HepG2 (cell line): ENCODE measurements at regions not wholly inside any gene's neighbourhood (a gene's known extent, or its start where the extent isn't known, plus 50 kb on each side); places are given as distances from the start of the nearest gene placed in this dataset.

Experiments
- ATAC-seq: fragments of 200-7000 bp; cut with Tn5 transposase; 3 replicates; pipeline ENCODE4 v1.9.1; 2020; ENCODE audit warnings: mild to moderate bottlenecking, moderate library complexity
- BruUV-seq: library from RNA; stranded (reverse); fragments of 400-500 nt; replicated peaks from 2 replicates; lab custom pipeline; 2021; lab: Mats Ljungman, UMichigan
- CTCF ChIA-PET: fragments of 300-600 bp; formaldehyde crosslinking; extraction: SDS; loops from one replicate; lab custom pipeline; 2021; ENCODE audit warnings: low total read pairs, inconsistent platforms, low intra/inter-chr PET ratio; lab: Yijun Ruan, JAX
- POLR2A ChIA-PET: fragments of 350-600 bp; sonication (Branson Sonifier 250); formaldehyde crosslinking; loops from one replicate; lab custom pipeline; 2020; ENCODE audit warnings: antibody characterized with exemption, inconsistent platforms; lab: Yijun Ruan, JAX
- DNase-seq: peaks from one replicate; pipeline ENCODE4 v3.0.0-alpha.2; 2015; ENCODE audit warnings: low spot score
- FAIRE-seq: peaks from 3 replicates; lab custom pipeline; 2011; peaks lifted over from hg19 to GRCh38; lab: Jason Lieb, UNC
- H2AFZ ChIP-seq: one replicate; pipeline ENCODE4 v1.6.1; 2011; ENCODE audit warnings: low read length, inconsistent platforms
- H3K27ac ChIP-seq: fragments of 300-600 bp; 3 replicates; pipeline ENCODE4 v1.8.0; 2011; ENCODE audit warnings: mixed run types, mild to moderate bottlenecking, mixed read lengths, low read length, inconsistent platforms; ENCODE audit not compliant: insufficient read depth; ENCODE audit errors: extremely low read length
- H3K27me3 ChIP-seq, 2 experiments: fragments of 200-600 bp in 1 of 2; 2 replicates in 1 of 2; 3 replicates in 1 of 2; pipeline versions ENCODE4 v1.6.0 to v1.8.0; 2011; ENCODE audit warnings: low read length in 2 of 2, mild to moderate bottlenecking in 2 of 2, moderate library complexity in 2 of 2, inconsistent platforms in 1 of 2; ENCODE audit not compliant: insufficient read depth in 2 of 2, control insufficient read depth in 1 of 2
- H3K36me3 ChIP-seq, 2 experiments: fragments of 200-600 bp in 1 of 2; replicated peaks in 1 of 2; 2 replicates in 1 of 2; 3 replicates in 1 of 2; pipeline versions ENCODE4 v1.5.1 to v1.8.0; 2011; ENCODE audit warnings: low read length in 2 of 2, inconsistent platforms in 1 of 2; ENCODE audit not compliant: insufficient read depth in 2 of 2, control insufficient read depth in 1 of 2
- H3K4me1 ChIP-seq: 2 replicates; pipeline ENCODE4 v1.5.1; 2012; ENCODE audit warnings: low read length, inconsistent platforms; ENCODE audit not compliant: insufficient read depth
- H3K4me2 ChIP-seq: 2 replicates; pipeline ENCODE4 v1.6.0; 2011; ENCODE audit warnings: low read depth, low read length, inconsistent platforms
- H3K4me3 ChIP-seq, 3 experiments: fragments of 200-600 bp in 1 of 3; sonication (generic), shearing (Covaris generic) in 1 of 3; replicated peaks in 1 of 3; 2 replicates each; pipeline ENCODE4 v1.5.1; 2011 to 2016; ENCODE audit warnings: low read length in 3 of 3, inconsistent platforms in 2 of 3, low read depth in 2 of 3, mild to moderate bottlenecking in 2 of 3, control low read depth in 1 of 3, mixed read lengths in 1 of 3; ENCODE audit not compliant: insufficient read depth in 1 of 3
- H3K79me2 ChIP-seq: one replicate; pipeline ENCODE4 v1.6.1; 2011; ENCODE audit warnings: low read length, inconsistent platforms; ENCODE audit not compliant: insufficient read depth
- H3K9ac ChIP-seq: 2 replicates; pipeline ENCODE4 v1.6.0; 2011; ENCODE audit warnings: mild to moderate bottlenecking, low read depth, low read length, inconsistent platforms; ENCODE audit not compliant: insufficient read depth
- H3K9me3 ChIP-seq: 2 replicates; pipeline ENCODE4 v1.5.1; 2012; ENCODE audit warnings: mild to moderate bottlenecking, low read length
- H4K20me1 ChIP-seq: 2 replicates; pipeline ENCODE4 v1.6.0; 2011; ENCODE audit warnings: inconsistent platforms, mild to moderate bottlenecking, low read length, moderate library complexity; ENCODE audit not compliant: insufficient read depth
- DPF2 ChIP-seq: sonication (generic); formaldehyde crosslinking; IDR thresholded peaks from 2 replicates; pipeline ENCODE4 v1.4.0; 2020; ENCODE audit warnings: mild to moderate bottlenecking, low read depth, missing genetic modification reagents, borderline replicate concordance
- ESRRA ChIP-seq: sonication (generic); formaldehyde crosslinking; IDR thresholded peaks from 2 replicates; pipeline ENCODE4 v1.5.1; 2020; ENCODE audit warnings: mild to moderate bottlenecking, low read depth, missing genetic modification reagents
- NFYC ChIP-seq: IDR thresholded peaks from 2 replicates; pipeline ENCODE4 v1.6.1; 2016; ENCODE audit warnings: missing genetic modification reagents, missing compliant biosample characterization
- SAFB2 ChIP-seq: sonication (generic); formaldehyde crosslinking; IDR thresholded peaks from 2 replicates; pipeline ENCODE4 v1.5.1; 2020; ENCODE audit warnings: missing genetic modification reagents, low read depth, mild to moderate bottlenecking, borderline replicate concordance
- TCF7 ChIP-seq: sonication (generic); IDR thresholded peaks from 2 replicates; pipeline ENCODE4 v1.6.1; 2016; ENCODE audit warnings: antibody characterized with exemption, low read depth
- U2AF1 ChIP-seq: fragments of 200-400 bp; formaldehyde crosslinking; optimal IDR thresholded peaks from 2 replicates; pipeline ENCODE3; 2017; ENCODE audit warnings: mild to moderate bottlenecking, low read depth, low read length
- ZNF124 ChIP-seq: sonication (generic); formaldehyde crosslinking; IDR thresholded peaks from 2 replicates; pipeline ENCODE4 v1.4.0; 2020; ENCODE audit warnings: missing genetic modification reagents
- WGBS: methylation state at CpG from one replicate; pipeline ENCODE4 v1.1.6; 2017; ENCODE audit warnings: low lambda C conversion rate; 5-methylcytosine and 5-hydroxymethylcytosine counted together
- in situ Hi-C: cut with HindIII; loops from 2 replicates; pipeline ENCODE4 v1.10.0; 2017; ENCODE audit warnings: low pct_unique_long_range_greater_than_20kb; ENCODE audit not compliant: extremely low pct_ligation_motif_present
- intact Hi-C: fragments of 100-400 bp; cut with micrococcal nuclease; formaldehyde crosslinking; loops from one replicate; pipeline ENCODE4 v1.10.0; 2022; ENCODE audit not compliant: unreplicated experiment
- TF ChIP-seq, protein P1 (sequence below): sonication (generic); formaldehyde crosslinking; IDR thresholded peaks from 2 replicates; pipeline ENCODE4 v1.4.0; 2020; ENCODE audit warnings: mild to moderate bottlenecking, low read depth, missing genetic modification reagents
- TF ChIP-seq, protein P2 (sequence below): sonication (generic); formaldehyde crosslinking; IDR thresholded peaks from 2 replicates; pipeline ENCODE4 v1.8.1; 2023; ENCODE audit warnings: mild to moderate bottlenecking, missing genetic modification reagents
- TF ChIP-seq, protein P3 (sequence below): sonication (generic); formaldehyde crosslinking; IDR thresholded peaks from 2 replicates; pipeline ENCODE4 v1.4.0; 2020; ENCODE audit warnings: missing genetic modification reagents

DNA sequence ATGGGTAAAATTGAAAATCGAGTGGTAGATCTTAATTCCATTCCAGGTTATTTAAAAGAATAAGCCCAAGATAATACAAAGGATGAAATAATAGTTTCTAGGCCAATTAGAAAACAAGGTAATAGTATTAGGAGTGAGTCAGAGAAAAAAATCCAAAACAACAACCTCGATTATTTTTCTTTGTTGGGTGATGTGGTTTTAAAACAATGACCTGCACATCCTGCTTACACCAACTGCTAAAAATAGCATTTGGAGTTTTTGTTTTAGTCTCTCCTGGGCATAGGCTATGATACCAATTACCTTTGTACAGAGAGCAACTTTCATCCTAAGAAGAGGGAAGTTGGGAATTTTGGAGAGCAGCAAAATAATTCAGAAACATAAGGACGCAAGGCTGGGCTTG is 101.7 kb upstream of the MYO10 start:
- BruUV-seq = no TSS peak
- POLR2A ChIA-PET = no interaction called here
- no peaks in the 10 kb centered on the region for H3K4me1 ChIP-seq
- intact Hi-C loops = no loop called here
- CTCF ChIA-PET = no interaction called here
- H3K27ac ChIP-seq = no peak overlapping the region
- TF ChIP-seq, protein P1, sequence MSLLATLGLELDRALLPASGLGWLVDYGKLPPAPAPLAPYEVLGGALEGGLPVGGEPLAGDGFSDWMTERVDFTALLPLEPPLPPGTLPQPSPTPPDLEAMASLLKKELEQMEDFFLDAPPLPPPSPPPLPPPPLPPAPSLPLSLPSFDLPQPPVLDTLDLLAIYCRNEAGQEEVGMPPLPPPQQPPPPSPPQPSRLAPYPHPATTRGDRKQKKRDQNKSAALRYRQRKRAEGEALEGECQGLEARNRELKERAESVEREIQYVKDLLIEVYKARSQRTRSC (CRISPR knock-in tag) = no peak
- TF ChIP-seq, protein P2, sequence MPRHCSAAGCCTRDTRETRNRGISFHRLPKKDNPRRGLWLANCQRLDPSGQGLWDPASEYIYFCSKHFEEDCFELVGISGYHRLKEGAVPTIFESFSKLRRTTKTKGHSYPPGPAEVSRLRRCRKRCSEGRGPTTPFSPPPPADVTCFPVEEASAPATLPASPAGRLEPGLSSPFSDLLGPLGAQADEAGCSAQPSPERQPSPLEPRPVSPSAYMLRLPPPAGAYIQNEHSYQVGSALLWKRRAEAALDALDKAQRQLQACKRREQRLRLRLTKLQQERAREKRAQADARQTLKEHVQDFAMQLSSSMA = no peak
- TF ChIP-seq ZNF124 (CRISPR knock-in tag) (no peak), DPF2 (CRISPR knock-in tag) (no peak), ESRRA (no peak), SAFB2 (no peak), NFYC (CRISPR knock-in tag) (no peak), TCF7 (no peak), U2AF1 (no peak)
- TF ChIP-seq, protein P3, sequence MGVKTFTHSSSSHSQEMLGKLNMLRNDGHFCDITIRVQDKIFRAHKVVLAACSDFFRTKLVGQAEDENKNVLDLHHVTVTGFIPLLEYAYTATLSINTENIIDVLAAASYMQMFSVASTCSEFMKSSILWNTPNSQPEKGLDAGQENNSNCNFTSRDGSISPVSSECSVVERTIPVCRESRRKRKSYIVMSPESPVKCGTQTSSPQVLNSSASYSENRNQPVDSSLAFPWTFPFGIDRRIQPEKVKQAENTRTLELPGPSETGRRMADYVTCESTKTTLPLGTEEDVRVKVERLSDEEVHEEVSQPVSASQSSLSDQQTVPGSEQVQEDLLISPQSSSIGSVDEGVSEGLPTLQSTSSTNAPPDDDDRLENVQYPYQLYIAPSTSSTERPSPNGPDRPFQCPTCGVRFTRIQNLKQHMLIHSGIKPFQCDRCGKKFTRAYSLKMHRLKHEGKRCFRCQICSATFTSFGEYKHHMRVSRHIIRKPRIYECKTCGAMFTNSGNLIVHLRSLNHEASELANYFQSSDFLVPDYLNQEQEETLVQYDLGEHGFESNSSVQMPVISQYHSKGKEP = no peak
- H3K9ac ChIP-seq = no peak overlapping the region
- no peaks in the 10 kb centered on the region for H3K36me3 ChIP-seq
- in situ Hi-C loops = no loop called here
- H3K9me3 ChIP-seq = no peaks in the 10 kb centered on the region
- no peak overlapping the region for H3K4me3 ChIP-seq
- H3K4me2 ChIP-seq = no peak overlapping the region
- WGBS = 34% methylated on average over 3 of the region's 3 CpGs
- H4K20me1 ChIP-seq = no peaks in the 10 kb centered on the region
- DNase-seq (no peak), FAIRE-seq (no peak), ATAC-seq (no peak)
- H3K79me2 ChIP-seq = no peaks in the 10 kb centered on the region
- no peaks in the 10 kb centered on the region; a peak in 1 of 5 replicates for H3K27me3 ChIP-seq
- no peak overlapping the region for H2AFZ ChIP-seq
